IMR-90 (cell line): ENCODE measurements at regions not wholly inside any gene's neighbourhood (a gene's known extent, or its start where the extent isn't known, plus 50 kb on each side); places are given as distances from the start of the nearest gene placed in this dataset.

Experiments used
- BHLHE40 ChIP-seq: fragments of 150-350 bp; IDR thresholded peaks from 2 replicates; pipeline ENCODE4 v1.6.1; 2016; ENCODE audit warnings: mild to moderate bottlenecking, low read depth, low read length
- CEBPB ChIP-seq: IDR thresholded peaks from 2 replicates; pipeline ENCODE4 v1.6.1; 2012; ENCODE audit warnings: low read depth, low read length, improper control_type of control experiment
- FOS ChIP-seq: fragments of 150-350 bp; IDR thresholded peaks from 2 replicates; pipeline ENCODE4 v1.6.1; 2016; ENCODE audit warnings: low read depth, low read length
- MAFK ChIP-seq: IDR thresholded peaks from 2 replicates; pipeline ENCODE4 v1.6.1; 2012; ENCODE audit warnings: low read depth, low read length, improper control_type of control experiment
- MAZ ChIP-seq: IDR thresholded peaks from 2 replicates; pipeline ENCODE4 v1.6.1; 2012; ENCODE audit warnings: low read depth, mild to moderate bottlenecking, low read length, improper control_type of control experiment, moderate library complexity, borderline replicate concordance
- MXI1 ChIP-seq: IDR thresholded peaks from 2 replicates; pipeline ENCODE4 v1.6.1; 2012; ENCODE audit warnings: low read depth, mild to moderate bottlenecking, low read length, moderate library complexity, borderline replicate concordance
- POLR2A ChIP-seq: IDR thresholded peaks from 2 replicates; pipeline ENCODE4 v1.6.1; 2012; ENCODE audit warnings: mild to moderate bottlenecking, low read depth, low read length
- RAD21 ChIP-seq: IDR thresholded peaks from 2 replicates; pipeline ENCODE4 v1.6.1; 2012; ENCODE audit warnings: low read length, improper control_type of control experiment
- RCOR1 ChIP-seq: IDR thresholded peaks from 2 replicates; pipeline ENCODE4 v1.6.1; 2012; ENCODE audit warnings: mild to moderate bottlenecking, low read length, improper control_type of control experiment; ENCODE audit not compliant: insufficient replicate concordance
- RFX5 ChIP-seq: IDR thresholded peaks from 2 replicates; pipeline ENCODE4 v1.8.0; 2012; ENCODE audit warnings: low read depth, mild to moderate bottlenecking, low read length, moderate library complexity
- SMC3 ChIP-seq: fragments of 150-350 bp; IDR thresholded peaks from 2 replicates; pipeline ENCODE4 v1.6.1; 2016; ENCODE audit warnings: low read depth, mild to moderate bottlenecking, antibody characterized with exemption, low read length, moderate library complexity
- USF2 ChIP-seq: fragments of 150-350 bp; IDR thresholded peaks from 2 replicates; pipeline ENCODE4 v1.6.1; 2017; ENCODE audit warnings: mild to moderate bottlenecking, antibody characterized with exemption, low read length, low read depth
- TF ChIP-seq, protein P1 (sequence below): conservative IDR thresholded peaks from 2 replicates; pipeline ENCODE4 v1.5.1; 2012; ENCODE audit warnings: mild to moderate bottlenecking, low read depth, low read length, improper control_type of control experiment
- TF ChIP-seq, protein P2 (sequence below): fragments of 150-350 bp; IDR thresholded peaks from 2 replicates; pipeline ENCODE4 v1.6.1; 2016; ENCODE audit warnings: low read depth, mild to moderate bottlenecking, low read length, moderate library complexity, borderline replicate concordance

DNA sequence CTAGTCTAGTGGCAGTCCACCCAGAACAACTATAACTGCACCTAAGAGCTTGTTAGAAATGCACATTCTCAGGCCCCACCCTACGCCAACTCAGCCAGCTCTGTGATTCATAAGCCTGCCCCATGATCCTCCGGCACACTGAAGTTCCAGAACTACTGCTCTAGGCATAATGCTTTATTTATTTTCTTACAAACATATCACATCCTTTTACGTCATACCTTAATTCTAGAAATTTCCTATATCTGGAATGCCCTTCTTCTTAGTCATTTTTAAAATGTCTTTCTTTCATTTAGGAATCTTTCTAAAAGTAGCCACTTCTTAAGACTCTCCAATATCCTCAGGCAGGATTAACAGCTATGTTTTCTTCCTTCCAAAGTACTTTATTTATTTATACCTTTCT is 480.1 kb downstream of the INHBA start:
- no peak for TF ChIP-seq USF2
- TF ChIP-seq, protein P1, sequence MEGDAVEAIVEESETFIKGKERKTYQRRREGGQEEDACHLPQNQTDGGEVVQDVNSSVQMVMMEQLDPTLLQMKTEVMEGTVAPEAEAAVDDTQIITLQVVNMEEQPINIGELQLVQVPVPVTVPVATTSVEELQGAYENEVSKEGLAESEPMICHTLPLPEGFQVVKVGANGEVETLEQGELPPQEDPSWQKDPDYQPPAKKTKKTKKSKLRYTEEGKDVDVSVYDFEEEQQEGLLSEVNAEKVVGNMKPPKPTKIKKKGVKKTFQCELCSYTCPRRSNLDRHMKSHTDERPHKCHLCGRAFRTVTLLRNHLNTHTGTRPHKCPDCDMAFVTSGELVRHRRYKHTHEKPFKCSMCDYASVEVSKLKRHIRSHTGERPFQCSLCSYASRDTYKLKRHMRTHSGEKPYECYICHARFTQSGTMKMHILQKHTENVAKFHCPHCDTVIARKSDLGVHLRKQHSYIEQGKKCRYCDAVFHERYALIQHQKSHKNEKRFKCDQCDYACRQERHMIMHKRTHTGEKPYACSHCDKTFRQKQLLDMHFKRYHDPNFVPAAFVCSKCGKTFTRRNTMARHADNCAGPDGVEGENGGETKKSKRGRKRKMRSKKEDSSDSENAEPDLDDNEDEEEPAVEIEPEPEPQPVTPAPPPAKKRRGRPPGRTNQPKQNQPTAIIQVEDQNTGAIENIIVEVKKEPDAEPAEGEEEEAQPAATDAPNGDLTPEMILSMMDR, result no peak
- TF ChIP-seq RAD21, result no peak; the same call in 1 of the 2 replicates
- no peak for TF ChIP-seq POLR2A
- TF ChIP-seq RCOR1, result no peak
- no peak for TF ChIP-seq RFX5
- peak; percentile 54 for TF ChIP-seq BHLHE40
- no peak for TF ChIP-seq SMC3
- TF ChIP-seq FOS, result peak; percentile 75
- no peak for TF ChIP-seq CEBPB
- TF ChIP-seq MAZ, result no peak
- TF ChIP-seq, protein P2, sequence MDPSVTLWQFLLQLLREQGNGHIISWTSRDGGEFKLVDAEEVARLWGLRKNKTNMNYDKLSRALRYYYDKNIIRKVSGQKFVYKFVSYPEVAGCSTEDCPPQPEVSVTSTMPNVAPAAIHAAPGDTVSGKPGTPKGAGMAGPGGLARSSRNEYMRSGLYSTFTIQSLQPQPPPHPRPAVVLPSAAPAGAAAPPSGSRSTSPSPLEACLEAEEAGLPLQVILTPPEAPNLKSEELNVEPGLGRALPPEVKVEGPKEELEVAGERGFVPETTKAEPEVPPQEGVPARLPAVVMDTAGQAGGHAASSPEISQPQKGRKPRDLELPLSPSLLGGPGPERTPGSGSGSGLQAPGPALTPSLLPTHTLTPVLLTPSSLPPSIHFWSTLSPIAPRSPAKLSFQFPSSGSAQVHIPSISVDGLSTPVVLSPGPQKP, result no peak
- TF ChIP-seq MXI1, result no peak
- TF ChIP-seq MAFK, result no peak
